Fibroblast of the aortic adventitia (primary cell): ENCODE measurements at regions not wholly inside any gene's neighbourhood (a gene's known extent, or its start where the extent isn't known, plus 50 kb on each side); places are given as distances from the start of the nearest gene placed in this dataset.

Source experiments
- DNase-seq: peaks from one replicate; pipeline ENCODE4 v3.0.0-alpha.2; 2010; ENCODE audit warnings: low read depth
- H3K4me3 ChIP-seq: 2 replicates; pipeline ENCODE4 v1.5.1; 2011; ENCODE audit warnings: low read depth, mild to moderate bottlenecking, control low read depth, low read length, moderate library complexity
- TF ChIP-seq, protein P1 (sequence below): IDR thresholded peaks from 2 replicates; pipeline ENCODE4 v1.5.1; 2011; ENCODE audit warnings: mild to moderate bottlenecking, low read length, control low read depth, inconsistent platforms; ENCODE audit not compliant: insufficient read depth

GRCh38 chr18:24725644-24726415 is 265.4 kb downstream of the HRH4 start:
- no peak overlapping the region for H3K4me3 ChIP-seq
- no peak for DNase-seq
- TF ChIP-seq, protein P1, sequence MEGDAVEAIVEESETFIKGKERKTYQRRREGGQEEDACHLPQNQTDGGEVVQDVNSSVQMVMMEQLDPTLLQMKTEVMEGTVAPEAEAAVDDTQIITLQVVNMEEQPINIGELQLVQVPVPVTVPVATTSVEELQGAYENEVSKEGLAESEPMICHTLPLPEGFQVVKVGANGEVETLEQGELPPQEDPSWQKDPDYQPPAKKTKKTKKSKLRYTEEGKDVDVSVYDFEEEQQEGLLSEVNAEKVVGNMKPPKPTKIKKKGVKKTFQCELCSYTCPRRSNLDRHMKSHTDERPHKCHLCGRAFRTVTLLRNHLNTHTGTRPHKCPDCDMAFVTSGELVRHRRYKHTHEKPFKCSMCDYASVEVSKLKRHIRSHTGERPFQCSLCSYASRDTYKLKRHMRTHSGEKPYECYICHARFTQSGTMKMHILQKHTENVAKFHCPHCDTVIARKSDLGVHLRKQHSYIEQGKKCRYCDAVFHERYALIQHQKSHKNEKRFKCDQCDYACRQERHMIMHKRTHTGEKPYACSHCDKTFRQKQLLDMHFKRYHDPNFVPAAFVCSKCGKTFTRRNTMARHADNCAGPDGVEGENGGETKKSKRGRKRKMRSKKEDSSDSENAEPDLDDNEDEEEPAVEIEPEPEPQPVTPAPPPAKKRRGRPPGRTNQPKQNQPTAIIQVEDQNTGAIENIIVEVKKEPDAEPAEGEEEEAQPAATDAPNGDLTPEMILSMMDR, result no peak

DNA sequence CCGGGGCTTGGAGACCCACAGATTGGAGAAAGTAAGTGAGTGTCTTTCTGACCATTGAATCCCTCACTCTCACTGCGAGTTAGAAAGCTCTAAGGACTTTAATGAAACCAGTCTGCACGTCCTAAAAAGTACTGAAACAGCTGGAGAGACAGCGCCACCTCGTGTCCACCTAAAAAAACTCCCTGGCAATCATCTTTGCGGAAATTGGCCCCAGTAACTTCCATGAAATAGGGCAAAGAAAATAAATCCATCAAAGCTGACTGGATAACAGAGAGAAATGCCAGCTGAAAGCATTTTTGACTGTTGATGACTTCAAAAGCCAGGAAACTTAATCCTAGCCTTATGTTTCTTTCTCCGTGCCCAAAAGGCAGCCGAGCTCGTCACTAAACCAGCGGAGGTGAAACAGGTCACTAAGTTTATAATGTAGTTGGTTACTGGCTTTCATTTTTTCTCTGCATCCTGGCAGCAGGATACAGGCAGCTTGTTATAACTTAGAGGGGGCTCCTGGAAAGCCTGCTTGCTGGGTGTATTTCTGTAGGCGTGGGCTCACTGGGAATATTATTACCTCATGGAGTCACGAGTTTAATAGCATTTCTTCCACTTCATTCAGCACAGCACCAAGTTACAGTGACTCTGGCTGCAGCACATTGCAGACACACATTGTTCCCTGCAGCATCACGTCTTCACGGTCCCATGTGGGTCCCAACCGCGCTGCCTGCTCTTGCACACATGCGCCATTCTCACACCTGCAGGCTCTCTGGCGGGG is 266.5 kb downstream of the HRH4 start:
- DNase-seq, result peak; percentile 90
- TF ChIP-seq, protein P1, result peak; percentile 92
- peak overlapping the region; percentile 59 for H3K4me3 ChIP-seq

- TF ChIP-seq, protein P1, result no peak
- no peak for DNase-seq
- no peak overlapping the region for H3K4me3 ChIP-seq
These were observed 267.2 kb downstream of the HRH4 start for GRCh38 chr18:24727685-24728084.

DNA sequence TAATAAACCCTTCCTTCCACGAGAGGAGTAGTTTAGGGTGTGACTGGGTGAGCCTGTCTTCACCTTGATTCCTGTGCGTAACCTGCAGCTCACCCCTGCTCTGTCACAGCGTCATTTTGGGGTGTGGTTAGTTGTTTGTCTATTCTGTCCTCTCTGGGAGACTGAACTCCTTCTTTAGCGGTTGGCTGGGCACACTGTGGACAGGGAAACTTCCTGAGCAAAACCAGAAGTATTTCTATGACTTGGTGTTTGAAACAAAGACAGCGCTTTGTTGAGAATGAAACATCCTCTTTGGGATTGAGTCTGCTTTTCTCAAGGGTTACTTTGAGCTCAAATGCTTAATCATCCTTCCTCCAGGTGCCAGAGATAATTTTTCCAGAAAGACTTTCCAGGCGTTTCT is 270.7 kb downstream of the HRH4 start:
- TF ChIP-seq, protein P1, result no peak

GRCh38 chr18:24731981-24732380 is 271.5 kb downstream of the HRH4 start:
- no peak overlapping the region for H3K4me3 ChIP-seq
- DNase-seq, result no peak
- TF ChIP-seq, protein P1, result no peak

More for the DNA sequence above, 270.7 kb downstream of the HRH4 start:
- H3K4me3 ChIP-seq, result no peak overlapping the region
- no peak for DNase-seq

DNA sequence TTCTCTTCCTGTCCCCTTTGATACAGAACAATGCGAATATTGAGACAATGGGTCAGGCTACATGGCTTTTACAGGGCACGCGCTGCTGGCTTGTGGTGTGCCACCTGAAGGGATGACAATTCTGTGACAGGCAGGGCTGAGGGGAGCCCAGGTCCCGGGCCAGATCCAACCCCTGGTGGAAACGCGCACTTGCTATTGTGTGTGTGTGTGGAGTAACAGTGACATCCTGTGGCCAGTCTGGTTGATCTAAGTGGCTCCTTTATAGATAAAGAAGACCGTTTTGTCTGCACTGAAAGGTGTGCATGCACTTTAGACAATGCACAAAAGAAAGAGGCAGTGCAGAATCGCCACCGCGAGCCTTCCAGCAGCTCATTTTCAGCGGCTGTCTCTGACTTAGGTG is 273.6 kb downstream of the HRH4 start:
- TF ChIP-seq, protein P1, result peak; percentile 10
- no peak overlapping the region for H3K4me3 ChIP-seq
- DNase-seq, result peak; percentile 2
